AG04449 (cell line): ENCODE measurements at regions not wholly inside any gene's neighbourhood (a gene's known extent, or its start where the extent isn't known, plus 50 kb on each side); places are given as distances from the start of the nearest gene placed in this dataset.

Source experiments
- CTCF ChIA-PET: fragments of 350-600 bp; formaldehyde crosslinking; extraction: SDS; loops from one replicate; lab custom pipeline; 2021; ENCODE audit warnings: antibody characterized with exemption; lab: Yijun Ruan, JAX
- POLR2A ChIA-PET: fragments of 400-600, 350-600 bp; formaldehyde crosslinking; extraction: SDS; loops from one replicate; lab custom pipeline; 2020; ENCODE audit warnings: antibody characterized with exemption, inconsistent platforms; lab: Yijun Ruan, JAX
- DNase-seq: peaks from one replicate; pipeline ENCODE4 v3.0.0-alpha.2; 2010; ENCODE audit warnings: low read depth, low spot score
- H3K4me3 ChIP-seq: 2 replicates; pipeline ENCODE4 v1.5.1; 2011; ENCODE audit warnings: low read depth, mild to moderate bottlenecking, control low read depth, low read length
- CTCF ChIP-seq: IDR thresholded peaks from one replicate; pipeline ENCODE4 v1.5.1; 2011; ENCODE audit warnings: mild to moderate bottlenecking, moderate library complexity, low read length, control low read depth, inconsistent platforms; ENCODE audit not compliant: insufficient read depth; ENCODE audit errors: missing control alignments

- H3K4me3 ChIP-seq, result no peak overlapping the region
- CTCF ChIA-PET, result no interaction called here
- TF ChIP-seq CTCF, result no peak
- POLR2A ChIA-PET, result no interaction called here
- no peak for DNase-seq
Measured at GRCh38 chr22:26883393-26883792, 226.0 kb downstream of the MIAT start.

DNA sequence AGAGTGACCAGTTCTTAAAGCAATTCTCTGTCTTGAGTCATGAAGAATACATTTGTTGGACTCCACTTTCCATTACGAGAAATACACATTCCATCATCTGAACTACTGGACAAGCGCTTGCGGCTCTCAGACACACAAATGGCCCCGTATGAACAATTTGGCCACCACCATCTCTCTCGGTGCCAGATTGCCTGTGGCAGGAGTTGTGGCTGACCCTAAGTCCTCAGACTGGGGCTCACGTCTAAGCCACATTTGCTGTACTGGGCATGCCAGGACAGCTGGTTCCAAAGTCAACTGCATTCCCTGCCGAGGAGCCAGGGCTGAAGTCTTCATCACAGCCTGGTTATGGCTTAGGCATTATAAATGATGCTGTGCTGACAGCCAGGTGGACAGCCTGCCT, 227.5 kb downstream of the MIAT start:
- TF ChIP-seq CTCF, result no peak
- CTCF ChIA-PET, result no interaction called here
- POLR2A ChIA-PET, result no interaction called here
- H3K4me3 ChIP-seq, result no peak overlapping the region
- DNase-seq, result no peak

DNA sequence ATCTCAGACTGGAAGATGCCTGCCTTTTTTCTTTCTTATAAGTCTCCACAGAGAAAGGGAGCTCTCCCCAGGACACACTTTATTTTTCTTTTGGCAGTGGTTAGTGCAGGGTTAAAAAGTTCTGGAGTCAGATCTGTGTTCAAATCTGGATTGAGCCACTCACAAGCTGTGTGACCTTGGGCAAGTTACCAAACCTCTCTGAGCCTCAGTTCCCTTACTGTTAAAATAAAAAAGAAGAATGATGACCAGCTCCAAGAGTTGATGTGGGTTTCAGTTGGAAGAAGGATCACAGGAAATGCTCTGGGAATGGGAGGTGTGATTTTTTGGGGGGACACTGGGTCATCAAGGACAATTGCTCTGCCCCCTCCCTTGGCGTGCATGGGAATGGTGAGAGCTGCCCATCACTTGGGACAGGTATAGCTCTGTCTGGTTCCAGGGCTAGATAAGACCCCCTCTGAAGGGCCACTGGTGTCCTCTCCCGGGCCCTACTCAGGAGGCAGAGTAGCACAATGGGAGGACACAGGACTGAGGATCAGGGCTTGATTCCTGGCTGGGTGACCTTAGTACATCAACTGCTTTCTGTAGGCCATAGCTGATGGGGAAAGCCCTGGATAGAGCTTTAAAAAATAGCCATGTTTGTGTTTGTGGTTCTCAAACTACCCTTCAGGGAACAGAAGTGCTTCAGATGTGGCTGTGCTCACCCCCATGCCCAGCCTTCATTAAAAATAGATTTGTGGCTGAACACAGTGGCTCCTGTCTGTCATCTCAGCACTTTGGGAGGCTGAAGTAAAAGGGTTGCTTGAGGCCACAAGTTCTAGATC, 228.3 kb downstream of the MIAT start:
- H3K4me3 ChIP-seq, result no peak overlapping the region
- POLR2A ChIA-PET, result interaction anchor here (1.3 kb wide), 1 partner anchor 249 kb away, joined by 3 read pairs; no protein-coding TSS in a partner anchor
- no peak for DNase-seq
- no peak for TF ChIP-seq CTCF
- CTCF ChIA-PET, result interaction anchor here (0.5 kb wide), 1 partner anchor 34 kb away, joined by 3 read pairs; no protein-coding TSS in a partner anchor

DNA sequence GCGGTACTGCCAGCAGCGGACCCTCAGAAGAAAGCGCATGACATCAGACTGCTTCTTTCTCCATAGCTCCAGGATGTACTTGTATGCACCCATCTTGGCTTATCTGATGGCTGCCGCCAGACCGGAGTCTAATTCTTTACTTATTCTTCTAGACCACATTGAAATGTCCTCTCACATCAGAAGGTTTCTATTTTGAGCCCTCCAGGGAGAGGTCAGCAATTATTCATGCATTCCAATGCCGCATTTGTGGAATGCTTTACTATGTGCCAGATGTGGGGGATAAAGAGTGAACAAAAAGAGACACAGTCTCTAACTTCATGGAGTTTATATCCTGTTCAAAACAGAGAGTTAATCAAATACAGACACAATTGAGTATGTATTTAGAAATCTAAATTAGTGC, 230.1 kb downstream of the MIAT start:
- ChIA-PET CTCF (no interaction called here), POLR2A (no interaction called here)
- no peak overlapping the region for H3K4me3 ChIP-seq
- peak; percentile 79 for DNase-seq
- no peak for TF ChIP-seq CTCF

GRCh38 chr22:26887916-26888315, 230.5 kb downstream of the MIAT start:
- POLR2A ChIA-PET, result no interaction called here
- TF ChIP-seq CTCF, result no peak
- CTCF ChIA-PET, result no interaction called here
- no peak for DNase-seq
- H3K4me3 ChIP-seq, result no peak overlapping the region

GRCh38 chr22:26888887-26889286, 231.5 kb downstream of the MIAT start:
- DNase-seq, result no peak
- ChIA-PET CTCF (no interaction called here), POLR2A (no interaction called here)
- no peak for TF ChIP-seq CTCF
- H3K4me3 ChIP-seq, result no peak overlapping the region
